ENCODE measurements at regions not wholly inside any gene's neighbourhood (a gene's known extent, or its start where the extent isn't known, plus 50 kb on each side); places are given as distances from the start of the nearest gene placed in this dataset.

DNA sequence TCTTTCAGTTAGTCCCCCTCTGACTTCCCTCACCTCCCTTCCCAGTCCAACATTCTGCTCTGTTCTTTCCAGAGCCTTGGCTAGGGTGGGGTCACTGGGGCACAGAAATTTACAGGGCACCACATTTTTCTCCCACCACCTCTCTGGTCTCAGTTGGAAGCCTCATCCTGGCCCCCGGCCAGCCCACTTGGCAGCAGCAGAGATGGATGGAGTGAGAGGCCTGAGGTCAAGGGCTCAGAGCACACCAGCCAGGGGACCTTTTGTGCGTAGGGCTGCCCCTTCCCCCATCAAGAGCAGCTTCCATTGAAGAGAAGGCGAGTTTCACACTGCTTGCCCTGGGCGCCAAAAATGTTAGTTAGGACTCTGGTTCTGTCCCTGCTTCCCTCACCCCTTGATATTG, 230.9 kb downstream of the SOX3 start:
- TF ChIP-seq POLR2A (IDR thresholded peaks at IDR 0.05; ENCODE audit: low read depth, low read length) (no peak), FOS (IDR thresholded peaks at IDR 0.05; ENCODE audit: borderline replicate concordance, insufficient read depth, low read length) (no peak), EZH2 (IDR thresholded peaks at IDR 0.05; ENCODE audit: borderline replicate concordance, low read depth, low read length, severe bottlenecking) (no peak), POLR2AphosphoS5 (IDR thresholded peaks at IDR 0.05; ENCODE audit: insufficient read depth, low read depth, low read length) (no peak), MYC (IDR thresholded peaks at IDR 0.05; ENCODE audit: low read depth, low read length) (no peak)
- TF ChIP-seq, protein P1, sequence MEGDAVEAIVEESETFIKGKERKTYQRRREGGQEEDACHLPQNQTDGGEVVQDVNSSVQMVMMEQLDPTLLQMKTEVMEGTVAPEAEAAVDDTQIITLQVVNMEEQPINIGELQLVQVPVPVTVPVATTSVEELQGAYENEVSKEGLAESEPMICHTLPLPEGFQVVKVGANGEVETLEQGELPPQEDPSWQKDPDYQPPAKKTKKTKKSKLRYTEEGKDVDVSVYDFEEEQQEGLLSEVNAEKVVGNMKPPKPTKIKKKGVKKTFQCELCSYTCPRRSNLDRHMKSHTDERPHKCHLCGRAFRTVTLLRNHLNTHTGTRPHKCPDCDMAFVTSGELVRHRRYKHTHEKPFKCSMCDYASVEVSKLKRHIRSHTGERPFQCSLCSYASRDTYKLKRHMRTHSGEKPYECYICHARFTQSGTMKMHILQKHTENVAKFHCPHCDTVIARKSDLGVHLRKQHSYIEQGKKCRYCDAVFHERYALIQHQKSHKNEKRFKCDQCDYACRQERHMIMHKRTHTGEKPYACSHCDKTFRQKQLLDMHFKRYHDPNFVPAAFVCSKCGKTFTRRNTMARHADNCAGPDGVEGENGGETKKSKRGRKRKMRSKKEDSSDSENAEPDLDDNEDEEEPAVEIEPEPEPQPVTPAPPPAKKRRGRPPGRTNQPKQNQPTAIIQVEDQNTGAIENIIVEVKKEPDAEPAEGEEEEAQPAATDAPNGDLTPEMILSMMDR (IDR thresholded peaks at IDR 0.05; ENCODE audit: extremely low read depth in 1 of 2, insufficient read depth in 1 of 2, low read depth in 1 of 2, low read length in 2 of 2), result no peak
- TF ChIP-seq, protein P2, sequence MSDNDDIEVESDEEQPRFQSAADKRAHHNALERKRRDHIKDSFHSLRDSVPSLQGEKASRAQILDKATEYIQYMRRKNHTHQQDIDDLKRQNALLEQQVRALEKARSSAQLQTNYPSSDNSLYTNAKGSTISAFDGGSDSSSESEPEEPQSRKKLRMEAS (IDR thresholded peaks at IDR 0.05; ENCODE audit: insufficient read depth, insufficient read length), result no peak

All from endothelial cell of umbilical vein (primary cell).